ENCODE measurements at regions not wholly inside any gene's neighbourhood (a gene's known extent, or its start where the extent isn't known, plus 50 kb on each side); places are given as distances from the start of the nearest gene placed in this dataset.

DNA sequence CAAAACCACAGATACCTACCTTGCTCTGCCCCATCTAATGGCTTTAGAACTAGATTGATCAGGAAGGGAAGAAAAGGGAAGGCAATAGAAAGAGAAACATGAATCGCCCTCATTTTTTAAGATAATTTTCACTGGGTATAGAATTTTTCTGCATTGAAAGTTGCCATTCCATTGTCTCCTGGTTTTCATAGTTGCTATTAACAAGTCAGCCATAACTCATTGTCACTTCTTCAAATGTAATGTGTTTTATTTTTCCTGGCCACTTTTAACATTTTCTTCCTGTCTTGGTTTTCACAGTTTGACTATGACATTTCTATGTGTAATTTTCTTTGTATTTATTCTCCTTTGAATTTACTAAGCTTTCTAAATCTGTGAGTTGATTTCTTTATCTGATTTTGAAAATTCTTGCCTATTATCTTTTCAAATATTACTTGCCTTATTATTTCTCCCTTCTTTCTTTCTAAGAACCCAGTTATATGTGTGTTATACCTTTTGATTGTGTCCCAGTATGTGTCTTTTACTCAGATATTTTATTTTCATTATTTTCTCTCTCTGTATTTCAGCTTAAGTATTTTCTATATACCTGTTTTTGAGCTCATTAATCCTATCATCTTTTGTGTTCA lies 85.5 kb upstream of the GLI2 start:
- no peak for TF ChIP-seq YY1 (IDR thresholded peaks at IDR 0.05; ENCODE audit: low read depth, low read length)
- no peak for TF ChIP-seq CEBPB (IDR thresholded peaks at IDR 0.05; ENCODE audit: low read depth, low read length)
- no peak for TF ChIP-seq EP300 (IDR thresholded peaks at IDR 0.05; ENCODE audit: borderline replicate concordance in 1 of 2, low read depth in 2 of 2, low read length in 2 of 2)
- no peak for TF ChIP-seq EZH2 (IDR thresholded peaks at IDR 0.05; ENCODE audit: low read depth, low read length, severe bottlenecking)
- TF ChIP-seq, protein P1, sequence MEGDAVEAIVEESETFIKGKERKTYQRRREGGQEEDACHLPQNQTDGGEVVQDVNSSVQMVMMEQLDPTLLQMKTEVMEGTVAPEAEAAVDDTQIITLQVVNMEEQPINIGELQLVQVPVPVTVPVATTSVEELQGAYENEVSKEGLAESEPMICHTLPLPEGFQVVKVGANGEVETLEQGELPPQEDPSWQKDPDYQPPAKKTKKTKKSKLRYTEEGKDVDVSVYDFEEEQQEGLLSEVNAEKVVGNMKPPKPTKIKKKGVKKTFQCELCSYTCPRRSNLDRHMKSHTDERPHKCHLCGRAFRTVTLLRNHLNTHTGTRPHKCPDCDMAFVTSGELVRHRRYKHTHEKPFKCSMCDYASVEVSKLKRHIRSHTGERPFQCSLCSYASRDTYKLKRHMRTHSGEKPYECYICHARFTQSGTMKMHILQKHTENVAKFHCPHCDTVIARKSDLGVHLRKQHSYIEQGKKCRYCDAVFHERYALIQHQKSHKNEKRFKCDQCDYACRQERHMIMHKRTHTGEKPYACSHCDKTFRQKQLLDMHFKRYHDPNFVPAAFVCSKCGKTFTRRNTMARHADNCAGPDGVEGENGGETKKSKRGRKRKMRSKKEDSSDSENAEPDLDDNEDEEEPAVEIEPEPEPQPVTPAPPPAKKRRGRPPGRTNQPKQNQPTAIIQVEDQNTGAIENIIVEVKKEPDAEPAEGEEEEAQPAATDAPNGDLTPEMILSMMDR (IDR thresholded peaks at IDR 0.05; ENCODE audit: control extremely low read depth in 1 of 3, insufficient read depth in 1 of 3, low read depth in 1 of 3, low read length in 3 of 3): no peak
- no peak for TF ChIP-seq SP1 (IDR thresholded peaks at IDR 0.05; ENCODE audit: low read depth, low read length)
- TF ChIP-seq TEAD4 (IDR thresholded peaks at IDR 0.05; ENCODE audit: low read depth, low read length): no peak
- no peak for TF ChIP-seq POLR2A (IDR thresholded peaks at IDR 0.05; ENCODE audit: control extremely low read depth in 1 of 2, low read depth in 2 of 2, low read length in 2 of 2)
- no peak for TF ChIP-seq SIN3A (conservative IDR thresholded peaks at IDR 0.05 in 1 of 2, IDR thresholded peaks at IDR 0.05 in 1 of 2; ENCODE audit: low read depth in 1 of 2, low read length in 2 of 2)
- TF ChIP-seq BRCA1 (IDR thresholded peaks at IDR 0.05; ENCODE audit: low read depth, low read length): no peak
- TF ChIP-seq JUN (IDR thresholded peaks at IDR 0.05; ENCODE audit: low read depth, low read length): no peak
- no peak for TF ChIP-seq RFX5 (IDR thresholded peaks at IDR 0.05; ENCODE audit: borderline replicate concordance, low read depth, low read length)
- no peak for TF ChIP-seq POLR2AphosphoS5 (IDR thresholded peaks at IDR 0.05; ENCODE audit: low read depth, low read length)
